Lower leg skin (tissue), 3 donors: ENCODE measurements at regions not wholly inside any gene's neighbourhood (a gene's known extent, or its start where the extent isn't known, plus 50 kb on each side); places are given as distances from the start of the nearest gene placed in this dataset.

ENCODE experiments used
- POLR2A ChIP-seq, 2 donors: fragments of 450-650 bp; IDR thresholded peaks; one replicate each; pipeline ENCODE4 v1.6.1; 2016 to 2017; ENCODE audit warnings: antibody characterized with exemption in 2 of 2, mild to moderate bottlenecking in 1 of 2, moderate library complexity in 1 of 2
- TF ChIP-seq, protein P1 (sequence below), 3 donors: fragments of 450-650 bp; IDR thresholded peaks; one replicate each; pipeline ENCODE4 v1.5.1; 2016; ENCODE audit warnings: antibody characterized with exemption in 3 of 3, mild to moderate bottlenecking in 3 of 3, moderate library complexity in 2 of 3

- TF ChIP-seq, protein P1, sequence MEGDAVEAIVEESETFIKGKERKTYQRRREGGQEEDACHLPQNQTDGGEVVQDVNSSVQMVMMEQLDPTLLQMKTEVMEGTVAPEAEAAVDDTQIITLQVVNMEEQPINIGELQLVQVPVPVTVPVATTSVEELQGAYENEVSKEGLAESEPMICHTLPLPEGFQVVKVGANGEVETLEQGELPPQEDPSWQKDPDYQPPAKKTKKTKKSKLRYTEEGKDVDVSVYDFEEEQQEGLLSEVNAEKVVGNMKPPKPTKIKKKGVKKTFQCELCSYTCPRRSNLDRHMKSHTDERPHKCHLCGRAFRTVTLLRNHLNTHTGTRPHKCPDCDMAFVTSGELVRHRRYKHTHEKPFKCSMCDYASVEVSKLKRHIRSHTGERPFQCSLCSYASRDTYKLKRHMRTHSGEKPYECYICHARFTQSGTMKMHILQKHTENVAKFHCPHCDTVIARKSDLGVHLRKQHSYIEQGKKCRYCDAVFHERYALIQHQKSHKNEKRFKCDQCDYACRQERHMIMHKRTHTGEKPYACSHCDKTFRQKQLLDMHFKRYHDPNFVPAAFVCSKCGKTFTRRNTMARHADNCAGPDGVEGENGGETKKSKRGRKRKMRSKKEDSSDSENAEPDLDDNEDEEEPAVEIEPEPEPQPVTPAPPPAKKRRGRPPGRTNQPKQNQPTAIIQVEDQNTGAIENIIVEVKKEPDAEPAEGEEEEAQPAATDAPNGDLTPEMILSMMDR (IDR thresholded peaks at IDR 0.05): no peak
- no peak for TF ChIP-seq POLR2A (IDR thresholded peaks at IDR 0.05)
Observed at GRCh38 chr7:94154858-94155257, 150.7 kb upstream of the BET1 start.
